ENCODE measurements at regions not wholly inside any gene's neighbourhood (a gene's known extent, or its start where the extent isn't known, plus 50 kb on each side); places are given as distances from the start of the nearest gene placed in this dataset.

GRCh38 chr21:41663805-41664788 lies 102.8 kb downstream of the RIPK4 start:
- Histone ChIP-seq H3K4me3 (no peak overlapping the region), H3K27me3 (replicated peaks; ENCODE audit: insufficient read depth) (no peaks in the 10 kb centered on the region), H3K9me3 (no peaks in the 10 kb centered on the region), H3K4me1 (replicated peaks) (peaks cover 7% of the 10 kb centered on the region), H3K36me3 (no peaks in the 10 kb centered on the region), H3K27ac (peak overlapping the region in 1 of 2 donors; percentile 36)
- intact Hi-C loops (cut with DNase I), result no loop called here
- DNase-seq (ENCODE audit: low spot score), result no peak
- TF ChIP-seq, protein P1, sequence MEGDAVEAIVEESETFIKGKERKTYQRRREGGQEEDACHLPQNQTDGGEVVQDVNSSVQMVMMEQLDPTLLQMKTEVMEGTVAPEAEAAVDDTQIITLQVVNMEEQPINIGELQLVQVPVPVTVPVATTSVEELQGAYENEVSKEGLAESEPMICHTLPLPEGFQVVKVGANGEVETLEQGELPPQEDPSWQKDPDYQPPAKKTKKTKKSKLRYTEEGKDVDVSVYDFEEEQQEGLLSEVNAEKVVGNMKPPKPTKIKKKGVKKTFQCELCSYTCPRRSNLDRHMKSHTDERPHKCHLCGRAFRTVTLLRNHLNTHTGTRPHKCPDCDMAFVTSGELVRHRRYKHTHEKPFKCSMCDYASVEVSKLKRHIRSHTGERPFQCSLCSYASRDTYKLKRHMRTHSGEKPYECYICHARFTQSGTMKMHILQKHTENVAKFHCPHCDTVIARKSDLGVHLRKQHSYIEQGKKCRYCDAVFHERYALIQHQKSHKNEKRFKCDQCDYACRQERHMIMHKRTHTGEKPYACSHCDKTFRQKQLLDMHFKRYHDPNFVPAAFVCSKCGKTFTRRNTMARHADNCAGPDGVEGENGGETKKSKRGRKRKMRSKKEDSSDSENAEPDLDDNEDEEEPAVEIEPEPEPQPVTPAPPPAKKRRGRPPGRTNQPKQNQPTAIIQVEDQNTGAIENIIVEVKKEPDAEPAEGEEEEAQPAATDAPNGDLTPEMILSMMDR (IDR thresholded peaks at IDR 0.05), result peak in 2 of 4 experiments; percentile 19 to 27
- TF ChIP-seq POLR2A (IDR thresholded peaks at IDR 0.05), result no peak
- TF ChIP-seq POLR2AphosphoS5 (IDR thresholded peaks at IDR 0.05), result no peak
- WGBS, result 75% methylated on average over 21 of the region's 21 CpGs

DNA sequence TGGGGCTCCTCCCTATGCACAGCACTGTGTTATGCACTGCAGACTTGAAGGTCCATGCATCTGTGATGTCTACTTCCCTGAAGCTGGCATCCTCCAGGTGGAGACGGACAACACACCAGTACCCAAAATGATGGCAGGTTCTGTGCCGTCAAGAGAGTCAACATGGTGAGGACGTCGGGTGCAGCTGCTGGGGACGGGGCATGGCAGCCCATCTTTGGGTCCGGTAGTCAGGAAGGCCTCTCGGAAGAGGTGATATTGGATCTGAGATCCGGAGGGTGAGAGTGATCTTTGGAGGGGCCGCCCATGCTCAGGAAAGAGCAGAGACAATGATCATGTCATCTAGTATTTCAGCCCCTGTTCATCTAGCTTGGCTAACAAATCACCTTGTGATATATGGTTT lies 104.1 kb downstream of the RIPK4 start:
- no peak overlapping the region for H3K27ac ChIP-seq
- H3K4me3 ChIP-seq, result no peak overlapping the region
- no peak for DNase-seq (ENCODE audit: low spot score)
- intact Hi-C loops (cut with DNase I), result no loop called here
- 92% methylated on average over 8 of the region's 9 CpGs for WGBS
- H3K36me3 ChIP-seq, result no peaks in the 10 kb centered on the region
- TF ChIP-seq POLR2AphosphoS5 (IDR thresholded peaks at IDR 0.05) (no peak), POLR2A (IDR thresholded peaks at IDR 0.05) (no peak)
- TF ChIP-seq, protein P1 (IDR thresholded peaks at IDR 0.05), result no peak
- H3K9me3 ChIP-seq, result no peaks in the 10 kb centered on the region
- no peaks in the 10 kb centered on the region for H3K27me3 ChIP-seq (replicated peaks; ENCODE audit: insufficient read depth)
- peaks cover 7% of the 10 kb centered on the region for H3K4me1 ChIP-seq (replicated peaks)

GRCh38 chr21:41662161-41662560 lies 104.7 kb downstream of the RIPK4 start:
- DNase-seq (ENCODE audit: low spot score), result no peak
- WGBS, result 96% methylated on average over 7 of the region's 7 CpGs
- TF ChIP-seq POLR2AphosphoS5 (IDR thresholded peaks at IDR 0.05) (no peak), POLR2A (IDR thresholded peaks at IDR 0.05) (no peak)
- TF ChIP-seq, protein P1 (IDR thresholded peaks at IDR 0.05), result no peak

GRCh38 chr21:41660748-41661147 lies 106.1 kb downstream of the RIPK4 start:
- H3K4me3 ChIP-seq, result no peak overlapping the region
- WGBS, result 93% methylated on average over 10 of the region's 10 CpGs
- no peak for DNase-seq (ENCODE audit: low spot score)
- H3K9me3 ChIP-seq, result no peaks in the 10 kb centered on the region
- peaks cover 7% of the 10 kb centered on the region for H3K4me1 ChIP-seq (replicated peaks)
- no peaks in the 10 kb centered on the region for H3K27me3 ChIP-seq (replicated peaks; ENCODE audit: insufficient read depth)
- TF ChIP-seq, protein P1 (IDR thresholded peaks at IDR 0.05), result no peak
- TF ChIP-seq POLR2AphosphoS5 (IDR thresholded peaks at IDR 0.05), result no peak
- no peak for TF ChIP-seq POLR2A (IDR thresholded peaks at IDR 0.05)
- H3K27ac ChIP-seq, result no peak overlapping the region
- no peaks in the 10 kb centered on the region for H3K36me3 ChIP-seq
- intact Hi-C loops (cut with DNase I), result no loop called here

More at GRCh38 chr21:41662161-41662560, 104.7 kb downstream of the RIPK4 start:
- H3K9me3 ChIP-seq, result no peaks in the 10 kb centered on the region
- no peak overlapping the region for H3K4me3 ChIP-seq
- intact Hi-C loops (cut with DNase I), result no loop called here
- H3K4me1 ChIP-seq (replicated peaks), result peaks cover 7% of the 10 kb centered on the region
- no peak overlapping the region for H3K27ac ChIP-seq
- no peaks in the 10 kb centered on the region for H3K36me3 ChIP-seq
- H3K27me3 ChIP-seq (replicated peaks; ENCODE audit: insufficient read depth), result no peaks in the 10 kb centered on the region
